ENCODE measurements at regions not wholly inside any gene's neighbourhood (a gene's known extent, or its start where the extent isn't known, plus 50 kb on each side); places are given as distances from the start of the nearest gene placed in this dataset.
"Not testable (repeated sequence)": the region's sequence is repeated elsewhere in the genome, so short reads cannot be mapped to it uniquely, and the experiment has no call there.

DNA sequence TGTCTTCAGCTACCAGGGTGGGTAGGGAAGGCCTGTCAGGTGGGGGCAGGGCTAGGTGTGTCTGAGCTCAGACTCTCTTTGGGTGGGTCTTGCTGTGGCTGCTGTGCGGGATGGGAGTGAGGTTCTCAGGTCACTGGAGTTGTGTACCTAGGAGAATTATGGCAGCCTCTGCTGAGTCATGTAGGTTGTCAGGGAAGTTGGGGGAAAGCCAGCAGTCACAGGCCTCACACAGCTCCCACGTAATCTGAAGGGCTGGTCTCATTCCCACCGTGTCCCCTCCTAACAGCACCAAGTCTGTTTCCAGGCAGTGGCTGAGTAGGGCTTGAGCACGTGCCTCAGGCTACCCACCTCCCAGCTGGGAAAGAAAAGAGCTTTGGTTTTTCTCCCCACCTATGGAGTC lies 67.0 kb downstream of the CHCHD4 start:
- 39 to 73% (median 55%) methylated on average over 4 of the region's 4 CpGs for WGBS, 3 donors
- Histone ChIP-seq H3K27ac (ENCODE audit: low read depth in 1 of 3, low read length in 2 of 3) (no peak overlapping the region), H3K36me3 (ENCODE audit: control insufficient read depth in 3 of 3, insufficient read depth in 2 of 3, low read depth in 1 of 3, low read length in 3 of 3) (no peaks in the 10 kb centered on the region), H3K4me3 (ENCODE audit: low read depth in 1 of 3, low read length in 3 of 3) (no peak overlapping the region), H3K9me3 (ENCODE audit: control insufficient read depth in 2 of 2, insufficient read depth in 1 of 2, low read depth in 1 of 2, low read length in 1 of 2) (no peaks in the 10 kb centered on the region), H3K27me3 (ENCODE audit: control insufficient read depth in 3 of 3, insufficient read depth in 3 of 3, low read length in 3 of 3) (no peaks in the 10 kb centered on the region), H3K4me1 (ENCODE audit: control insufficient read depth in 3 of 3, insufficient read depth in 2 of 3, low read depth in 1 of 3, low read length in 2 of 3) (no peaks in the 10 kb centered on the region)
- no peak for FAIRE-seq
- DNase-seq, result peak in 1 of 2 donors; percentile 11

DNA sequence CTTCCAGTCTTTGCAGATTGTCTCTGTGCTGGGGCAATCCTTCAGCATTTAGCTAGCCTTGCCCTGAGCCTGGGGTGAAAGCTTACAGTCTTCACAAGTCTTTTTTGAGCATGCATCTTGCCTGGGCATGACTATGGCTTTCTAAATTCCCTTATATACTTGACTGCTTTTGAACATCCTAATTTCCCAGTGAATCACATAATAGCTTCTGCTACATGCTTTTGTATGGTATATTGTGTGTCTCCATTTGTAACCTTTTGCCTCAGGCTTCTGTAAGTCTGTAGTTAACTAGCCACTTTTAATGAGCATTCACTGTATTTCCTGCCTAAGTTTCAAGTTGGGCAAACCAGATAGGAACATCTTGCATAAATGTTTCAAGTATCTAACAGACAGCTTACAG lies 76.8 kb downstream of the CHCHD4 start:
- DNase-seq (no peak), FAIRE-seq (no peak)
- no peaks in the 10 kb centered on the region for H3K9me3 ChIP-seq (ENCODE audit: control insufficient read depth in 2 of 2, insufficient read depth in 1 of 2, low read depth in 1 of 2, low read length in 1 of 2)

DNA sequence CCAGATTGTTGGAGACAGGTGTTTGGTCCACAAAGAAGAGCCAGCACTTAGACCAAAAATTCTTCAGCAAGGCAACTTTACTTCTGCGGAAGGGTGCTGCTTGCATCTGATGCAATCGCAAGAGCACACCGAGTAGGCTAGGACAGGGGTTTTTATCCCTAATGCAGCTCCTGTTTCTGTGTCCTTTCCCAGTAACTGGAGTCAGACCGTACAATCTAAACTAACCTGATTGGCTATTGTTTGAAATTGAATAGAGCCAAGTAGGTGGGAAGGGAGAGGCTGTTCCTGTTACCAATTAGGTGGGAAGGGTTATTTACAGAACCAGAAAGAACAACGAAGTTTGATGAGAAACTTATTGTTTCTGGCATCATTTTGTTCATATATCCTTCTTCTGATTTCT lies 77.6 kb downstream of the CHCHD4 start:
- FAIRE-seq, result no peak
- Histone ChIP-seq H3K36me3 (ENCODE audit: control insufficient read depth in 3 of 3, insufficient read depth in 2 of 3, low read depth in 1 of 3, low read length in 3 of 3) (no peaks in the 10 kb centered on the region), H3K27ac (ENCODE audit: low read depth in 1 of 3, low read length in 2 of 3) (no peak overlapping the region), H3K27me3 (ENCODE audit: control insufficient read depth in 3 of 3, insufficient read depth in 3 of 3, low read length in 3 of 3) (peaks cover 0 to 5% (median 2%) of the 10 kb centered on the region in 3 donors), H3K4me1 (ENCODE audit: control insufficient read depth in 3 of 3, insufficient read depth in 2 of 3, low read depth in 1 of 3, low read length in 2 of 3) (no peaks in the 10 kb centered on the region), H3K9me3 (ENCODE audit: control insufficient read depth in 2 of 2, insufficient read depth in 1 of 2, low read depth in 1 of 2, low read length in 1 of 2) (no peaks in the 10 kb centered on the region), H3K4me3 (ENCODE audit: low read depth in 1 of 3, low read length in 3 of 3) (no peak overlapping the region)
- WGBS, 3 donors, result 63 to 68% (median 64%) methylated on average over 5 of the region's 5 CpGs
- DNase-seq, result no peak

More for the DNA sequence above, 76.8 kb downstream of the CHCHD4 start:
- H3K36me3 ChIP-seq (ENCODE audit: control insufficient read depth in 3 of 3, insufficient read depth in 2 of 3, low read depth in 1 of 3, low read length in 3 of 3), result no peaks in the 10 kb centered on the region
- H3K4me3 ChIP-seq (ENCODE audit: low read depth in 1 of 3, low read length in 3 of 3), result no peak overlapping the region
- H3K4me1 ChIP-seq (ENCODE audit: control insufficient read depth in 3 of 3, insufficient read depth in 2 of 3, low read depth in 1 of 3, low read length in 2 of 3), result no peaks in the 10 kb centered on the region
- H3K27ac ChIP-seq (ENCODE audit: low read depth in 1 of 3, low read length in 2 of 3), result no peak overlapping the region
- H3K27me3 ChIP-seq (ENCODE audit: control insufficient read depth in 3 of 3, insufficient read depth in 3 of 3, low read length in 3 of 3), result peaks cover 0 to 5% (median 2%) of the 10 kb centered on the region in 3 donors

DNA sequence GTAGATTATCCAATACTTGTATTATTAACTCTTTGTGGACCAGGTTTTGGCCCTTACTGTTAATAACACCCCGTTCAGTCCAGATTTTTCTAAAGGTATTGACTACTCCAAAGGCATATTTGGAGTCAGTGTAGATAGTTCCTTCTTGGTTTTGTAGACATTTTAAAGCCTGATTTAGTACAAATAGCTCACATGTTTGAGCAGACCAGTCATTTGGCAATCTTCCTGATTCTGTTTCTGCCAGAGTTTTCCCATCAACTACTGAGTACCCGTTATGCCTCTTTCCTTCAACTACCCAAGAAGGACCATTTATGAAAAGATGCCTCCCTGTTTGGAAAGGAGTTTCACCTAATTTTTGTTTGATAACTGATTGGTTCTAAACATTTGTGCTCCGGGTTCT lies 82.0 kb downstream of the CHCHD4 start:
- Histone ChIP-seq H3K4me1 (ENCODE audit: control insufficient read depth in 3 of 3, insufficient read depth in 2 of 3, low read depth in 1 of 3, low read length in 2 of 3) (no peaks in the 10 kb centered on the region), H3K27me3 (ENCODE audit: control insufficient read depth in 3 of 3, insufficient read depth in 3 of 3, low read length in 3 of 3) (peaks cover 0 to 5% (median 2%) of the 10 kb centered on the region in 3 donors), H3K27ac (ENCODE audit: low read depth in 1 of 3, low read length in 2 of 3) (no peak overlapping the region), H3K9me3 (ENCODE audit: control insufficient read depth in 2 of 2, insufficient read depth in 1 of 2, low read depth in 1 of 2, low read length in 1 of 2) (no peaks in the 10 kb centered on the region), H3K4me3 (ENCODE audit: low read depth in 1 of 3, low read length in 3 of 3) (no peak overlapping the region), H3K36me3 (ENCODE audit: control insufficient read depth in 3 of 3, insufficient read depth in 2 of 3, low read depth in 1 of 3, low read length in 3 of 3) (no peaks in the 10 kb centered on the region)
- FAIRE-seq, result no peak
- DNase-seq, result no peak
- 69 to 76% (median 74%) methylated on average over 3 of the region's 3 CpGs for WGBS, 3 donors

DNA sequence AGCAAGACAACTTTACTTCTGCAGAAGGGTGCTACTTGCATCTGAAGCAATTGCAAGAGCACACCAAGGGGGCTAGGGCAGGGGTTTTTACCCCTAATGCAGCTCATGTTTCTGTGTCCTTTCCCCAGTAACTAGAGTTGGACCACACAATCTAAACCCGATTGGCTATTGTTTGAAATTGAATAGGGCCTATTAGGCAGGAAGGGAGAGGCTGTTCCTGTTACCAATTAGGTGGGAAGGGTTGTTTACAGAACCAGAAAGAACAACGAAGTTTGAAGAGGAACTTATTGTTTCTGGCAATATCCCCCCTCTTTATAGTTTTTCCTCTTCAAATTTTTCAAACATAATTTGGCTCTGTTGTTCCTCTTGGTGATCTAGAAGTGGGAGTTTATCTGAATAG lies 85.5 kb downstream of the CHCHD4 start:
- FAIRE-seq (no peak), DNase-seq (no peak)
- Histone ChIP-seq H3K4me3 (ENCODE audit: low read depth in 1 of 3, low read length in 3 of 3) (no peak overlapping the region), H3K4me1 (ENCODE audit: control insufficient read depth in 3 of 3, insufficient read depth in 2 of 3, low read depth in 1 of 3, low read length in 2 of 3) (no peaks in the 10 kb centered on the region), H3K36me3 (ENCODE audit: control insufficient read depth in 3 of 3, insufficient read depth in 2 of 3, low read depth in 1 of 3, low read length in 3 of 3) (no peaks in the 10 kb centered on the region), H3K27ac (ENCODE audit: low read depth in 1 of 3, low read length in 2 of 3) (no peak overlapping the region), H3K9me3 (ENCODE audit: control insufficient read depth in 2 of 2, insufficient read depth in 1 of 2, low read depth in 1 of 2, low read length in 1 of 2) (peaks cover 1 to 12% of the 10 kb centered on the region in 2 donors), H3K27me3 (ENCODE audit: control insufficient read depth in 3 of 3, insufficient read depth in 3 of 3, low read length in 3 of 3) (no peaks in the 10 kb centered on the region)
- WGBS, 3 donors, result 23 to 28% (median 28%) methylated on average over 2 of the region's 2 CpGs

DNA sequence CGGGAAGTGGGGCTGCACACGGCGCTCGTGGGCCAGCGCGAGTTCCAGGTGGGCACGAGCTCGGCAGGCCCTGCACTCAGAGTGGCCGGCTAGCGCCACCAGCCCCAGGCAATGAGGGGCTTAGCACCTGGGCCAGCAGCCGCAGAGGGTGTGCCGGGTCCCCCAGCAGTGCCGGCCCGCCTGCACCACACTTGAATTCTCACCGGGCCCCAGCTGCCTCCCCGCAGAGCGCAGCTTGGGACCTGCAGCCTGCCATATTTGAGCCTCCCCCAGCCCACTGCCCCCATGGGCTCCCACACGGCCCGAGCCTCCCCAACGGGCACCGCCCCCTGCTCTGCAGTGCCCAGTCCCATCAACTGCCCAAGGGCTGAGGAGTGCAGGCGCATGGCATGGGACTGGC lies 87.5 kb downstream of the CHCHD4 start:
- peaks cover 1 to 12% of the 10 kb centered on the region in 2 donors for H3K9me3 ChIP-seq (ENCODE audit: control insufficient read depth in 2 of 2, insufficient read depth in 1 of 2, low read depth in 1 of 2, low read length in 1 of 2)
- no peak overlapping the region for H3K27ac ChIP-seq (ENCODE audit: low read depth in 1 of 3, low read length in 2 of 3)
- no peaks in the 10 kb centered on the region for H3K36me3 ChIP-seq (ENCODE audit: control insufficient read depth in 3 of 3, insufficient read depth in 2 of 3, low read depth in 1 of 3, low read length in 3 of 3)
- H3K4me1 ChIP-seq (ENCODE audit: control insufficient read depth in 3 of 3, insufficient read depth in 2 of 3, low read depth in 1 of 3, low read length in 2 of 3), result no peaks in the 10 kb centered on the region
- WGBS, 3 donors, result 93 to 96% (median 96%) methylated on average over 19 to 22 of the region's 22 CpGs
- DNase-seq, result no peak
- no peak overlapping the region for H3K4me3 ChIP-seq (ENCODE audit: low read depth in 1 of 3, low read length in 3 of 3)
- H3K27me3 ChIP-seq (ENCODE audit: control insufficient read depth in 3 of 3, insufficient read depth in 3 of 3, low read length in 3 of 3), result no peaks in the 10 kb centered on the region
- no peak for FAIRE-seq

DNA sequence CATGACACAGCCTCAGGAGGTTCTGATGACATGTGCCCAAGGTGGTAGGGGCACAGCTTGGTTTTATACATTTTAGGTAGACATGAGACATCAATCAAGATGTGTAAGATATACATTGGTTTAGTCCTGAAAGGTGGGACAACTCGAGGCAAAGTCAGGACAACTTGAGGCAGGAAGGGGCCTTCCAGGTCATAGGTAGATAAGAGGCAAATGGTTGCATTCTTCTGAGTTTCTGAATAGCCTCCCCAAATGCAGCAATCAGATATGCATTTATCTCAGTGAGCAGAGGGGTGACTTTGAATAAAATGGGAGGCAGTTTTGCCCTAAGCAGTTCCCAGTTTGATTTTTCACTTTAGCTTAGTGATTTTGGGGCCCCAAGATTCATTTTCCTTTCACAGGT lies 91.6 kb downstream of the CHCHD4 start:
- Histone ChIP-seq H3K9me3 (ENCODE audit: control insufficient read depth in 2 of 2, insufficient read depth in 1 of 2, low read depth in 1 of 2, low read length in 1 of 2) (peaks cover 1 to 12% of the 10 kb centered on the region in 2 donors), H3K27ac (ENCODE audit: low read depth in 1 of 3, low read length in 2 of 3) (no peak overlapping the region), H3K4me1 (ENCODE audit: control insufficient read depth in 3 of 3, insufficient read depth in 2 of 3, low read depth in 1 of 3, low read length in 2 of 3) (no peaks in the 10 kb centered on the region), H3K36me3 (ENCODE audit: control insufficient read depth in 3 of 3, insufficient read depth in 2 of 3, low read depth in 1 of 3, low read length in 3 of 3) (no peaks in the 10 kb centered on the region), H3K27me3 (ENCODE audit: control insufficient read depth in 3 of 3, insufficient read depth in 3 of 3, low read length in 3 of 3) (no peaks in the 10 kb centered on the region), H3K4me3 (ENCODE audit: low read depth in 1 of 3, low read length in 3 of 3) (no peak overlapping the region)
- DNase-seq (no peak), FAIRE-seq (no peak)
- 21 to 36% (median 22%) methylated on average over 1 of the region's 1 CpG for WGBS, 3 donors

DNA sequence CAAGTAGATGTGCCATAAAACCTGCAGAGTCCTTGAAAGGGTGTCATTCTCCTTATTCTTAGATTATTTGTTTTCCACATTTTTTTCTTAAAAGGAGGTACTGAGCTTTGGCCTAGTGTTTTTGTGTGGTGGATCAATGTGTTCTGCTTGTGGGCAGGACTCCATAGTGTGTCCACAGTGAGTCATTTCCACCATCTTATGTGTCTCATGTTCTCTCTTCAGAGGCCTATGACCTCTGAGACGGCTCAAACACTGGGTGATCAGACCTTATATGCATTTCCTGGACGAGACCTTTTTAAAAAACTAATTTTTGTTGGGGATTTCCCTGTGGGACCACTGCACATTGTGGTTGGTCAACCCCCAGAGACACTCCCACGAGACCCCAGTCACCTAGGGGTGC lies 93.4 kb downstream of the CHCHD4 start:
- FAIRE-seq, result no peak
- H3K27me3 ChIP-seq (ENCODE audit: control insufficient read depth in 3 of 3, insufficient read depth in 3 of 3, low read length in 3 of 3), result no peaks in the 10 kb centered on the region
- H3K27ac ChIP-seq (ENCODE audit: low read depth in 1 of 3, low read length in 2 of 3), result no peak overlapping the region
- 46 to 57% (median 47%) methylated on average over 3 of the region's 3 CpGs for WGBS, 3 donors
- no peak for DNase-seq
- H3K4me3 ChIP-seq (ENCODE audit: low read depth in 1 of 3, low read length in 3 of 3), result no peak overlapping the region
- no peaks in the 10 kb centered on the region for H3K36me3 ChIP-seq (ENCODE audit: control insufficient read depth in 3 of 3, insufficient read depth in 2 of 3, low read depth in 1 of 3, low read length in 3 of 3)
- no peaks in the 10 kb centered on the region for H3K4me1 ChIP-seq (ENCODE audit: control insufficient read depth in 3 of 3, insufficient read depth in 2 of 3, low read depth in 1 of 3, low read length in 2 of 3)
- peaks cover 0 to 3% of the 10 kb centered on the region in 2 donors for H3K9me3 ChIP-seq (ENCODE audit: control insufficient read depth in 2 of 2, insufficient read depth in 1 of 2, low read depth in 1 of 2, low read length in 1 of 2)

DNA sequence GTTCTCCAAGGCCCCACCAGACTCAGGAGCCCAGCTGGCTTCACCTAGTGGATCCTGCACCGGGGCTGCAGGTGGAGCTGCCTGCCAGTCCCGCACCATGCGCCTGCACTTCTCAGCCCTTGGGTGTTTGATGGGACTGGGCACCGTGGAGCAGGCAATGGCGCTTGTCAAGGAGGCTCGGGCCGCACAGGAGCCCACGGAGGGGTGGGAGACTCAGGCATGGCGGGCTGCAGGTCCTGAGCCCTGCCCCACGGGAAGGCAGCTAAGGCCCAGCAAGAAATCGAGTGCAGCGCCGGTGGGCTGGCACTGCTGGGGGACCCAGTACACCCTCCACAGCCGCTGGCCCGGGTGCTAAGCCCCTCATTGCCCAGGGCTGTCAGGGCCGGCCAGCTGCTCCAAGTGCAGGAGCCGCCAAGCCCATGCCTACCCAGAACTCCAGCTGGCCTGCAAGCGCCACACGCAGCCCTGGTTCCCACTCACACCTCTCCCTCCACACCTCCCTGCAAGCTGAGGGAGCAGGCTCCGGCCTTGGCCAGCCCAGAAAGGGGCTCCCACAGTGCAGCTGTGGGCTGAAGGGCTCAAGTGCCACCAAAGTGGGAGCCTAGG lies 95.2 kb downstream of the CHCHD4 start:
- DNase-seq; H3K27me3 ChIP-seq (ENCODE audit: control insufficient read depth in 3 of 3, insufficient read depth in 3 of 3, low read length in 3 of 3); FAIRE-seq; H3K36me3 ChIP-seq (ENCODE audit: control insufficient read depth in 3 of 3, insufficient read depth in 2 of 3, low read depth in 1 of 3, low read length in 3 of 3); H3K4me1 ChIP-seq (ENCODE audit: control insufficient read depth in 3 of 3, insufficient read depth in 2 of 3, low read depth in 1 of 3, low read length in 2 of 3); H3K27ac ChIP-seq (ENCODE audit: low read depth in 1 of 3, low read length in 2 of 3); H3K9me3 ChIP-seq (ENCODE audit: control insufficient read depth in 2 of 2, insufficient read depth in 1 of 2, low read depth in 1 of 2, low read length in 1 of 2); H3K4me3 ChIP-seq (ENCODE audit: low read depth in 1 of 3, low read length in 3 of 3): not testable (repeated sequence)
- 88 to 94% (median 89%) methylated on average over 18 to 20 of the region's 20 CpGs for WGBS, 3 donors

All from small intestine (tissue), 7 donors.